Progenitor cell of endocrine pancreas (in vitro differentiated cells): ENCODE measurements at regions not wholly inside any gene's neighbourhood (a gene's known extent, or its start where the extent isn't known, plus 50 kb on each side); places are given as distances from the start of the nearest gene placed in this dataset.

ENCODE experiments used
- DNase-seq: peaks from one replicate; pipeline ENCODE4 v3.0.0; 2021; ENCODE audit warnings: low spot score; ENCODE audit not compliant: unreplicated experiment
- H3K27ac Mint-ChIP-seq: 2 replicates; pipeline ENCODE4 v1.8.0; 2021; ENCODE audit warnings: mild to moderate bottlenecking, moderate library complexity, mixed read lengths
- H3K27me3 Mint-ChIP-seq: 2 replicates; pipeline ENCODE4 v1.8.0; 2021; ENCODE audit warnings: mixed read lengths
- H3K36me3 Mint-ChIP-seq: 2 replicates; pipeline ENCODE4 v1.8.0; 2022; ENCODE audit warnings: mixed read lengths; ENCODE audit not compliant: insufficient read depth
- H3K4me1 Mint-ChIP-seq: 2 replicates; pipeline ENCODE4 v1.8.0; 2021; ENCODE audit warnings: low read depth, mixed read lengths
- H3K4me3 Mint-ChIP-seq: 2 replicates; pipeline ENCODE4 v1.8.0; 2021; ENCODE audit warnings: low read depth, mild to moderate bottlenecking, moderate library complexity, mixed read lengths
- H3K9me3 Mint-ChIP-seq: 2 replicates; pipeline ENCODE4 v1.8.0; 2021; ENCODE audit warnings: low read depth, mixed read lengths
- CTCF ChIP-seq: fragments of 200-600 bp; sonication (generic); IDR thresholded peaks from one replicate; pipeline ENCODE4 v1.5.0; 2021; ENCODE audit warnings: antibody characterized with exemption, mild to moderate bottlenecking; ENCODE audit not compliant: unreplicated experiment

- no peaks in the 10 kb centered on the region for H3K27me3 Mint-ChIP-seq
- H3K4me3 Mint-ChIP-seq, result no peak overlapping the region
- no peak for TF ChIP-seq CTCF
- no peaks in the 10 kb centered on the region for H3K36me3 Mint-ChIP-seq
- peaks cover 4% of the 10 kb centered on the region for H3K4me1 Mint-ChIP-seq
- H3K27ac Mint-ChIP-seq, result no peak overlapping the region
- peaks cover 4% of the 10 kb centered on the region for H3K9me3 Mint-ChIP-seq
- no peak for DNase-seq
Observed at GRCh38 chr12:30416631-30417030, 279.0 kb downstream of the IPO8 start.

- Mint-ChIP-seq H3K27ac (no peak overlapping the region), H3K27me3 (no peaks in the 10 kb centered on the region), H3K4me1 (peaks cover under 1% of the 10 kb centered on the region)
Observed at GRCh38 chr12:30415777-30416176, 279.9 kb downstream of the IPO8 start.

GRCh38 chr12:30414507-30414906, 281.2 kb downstream of the IPO8 start:
- no peak overlapping the region for H3K27ac Mint-ChIP-seq
- TF ChIP-seq CTCF, result no peak
- H3K4me3 Mint-ChIP-seq, result no peak overlapping the region
- no peaks in the 10 kb centered on the region for H3K36me3 Mint-ChIP-seq
- DNase-seq, result no peak
- H3K9me3 Mint-ChIP-seq, result peaks cover 4% of the 10 kb centered on the region
- no peaks in the 10 kb centered on the region for H3K4me1 Mint-ChIP-seq
- H3K27me3 Mint-ChIP-seq, result no peaks in the 10 kb centered on the region

More at GRCh38 chr12:30415777-30416176, 279.9 kb downstream of the IPO8 start:
- Mint-ChIP-seq H3K9me3 (peaks cover 4% of the 10 kb centered on the region), H3K36me3 (no peaks in the 10 kb centered on the region), H3K4me3 (no peak overlapping the region)
- DNase-seq, result no peak
- no peak for TF ChIP-seq CTCF

GRCh38 chr12:30400349-30400748, 295.3 kb downstream of the IPO8 start:
- peaks cover 45% of the 10 kb centered on the region for H3K9me3 Mint-ChIP-seq
- no peak overlapping the region for H3K27ac Mint-ChIP-seq
- no peak overlapping the region for H3K4me3 Mint-ChIP-seq
- DNase-seq, result no peak
- H3K36me3 Mint-ChIP-seq, result peaks cover 4% of the 10 kb centered on the region
- no peaks in the 10 kb centered on the region for H3K27me3 Mint-ChIP-seq
- TF ChIP-seq CTCF, result no peak
- peaks cover 3% of the 10 kb centered on the region for H3K4me1 Mint-ChIP-seq

GRCh38 chr12:30399859-30400258, 295.8 kb downstream of the IPO8 start:
- no peak for TF ChIP-seq CTCF
- DNase-seq, result no peak
- H3K36me3 Mint-ChIP-seq, result peaks cover 4% of the 10 kb centered on the region
- H3K27me3 Mint-ChIP-seq, result no peaks in the 10 kb centered on the region
- H3K4me1 Mint-ChIP-seq, result peaks cover 3% of the 10 kb centered on the region
- H3K4me3 Mint-ChIP-seq, result no peak overlapping the region
- H3K9me3 Mint-ChIP-seq, result peaks cover 49% of the 10 kb centered on the region
- no peak overlapping the region for H3K27ac Mint-ChIP-seq
